Endothelial cell of umbilical vein (primary cell): ENCODE measurements at regions not wholly inside any gene's neighbourhood (a gene's known extent, or its start where the extent isn't known, plus 50 kb on each side); places are given as distances from the start of the nearest gene placed in this dataset.

ENCODE experiments used
- GATA2 ChIP-seq: IDR thresholded peaks from 2 replicates; pipeline ENCODE4 v1.7.0; 2011; ENCODE audit warnings: low read depth, mild to moderate bottlenecking, moderate library complexity, mixed read lengths, low read length; ENCODE audit not compliant: insufficient read length, insufficient read depth
- POLR2A ChIP-seq: IDR thresholded peaks from 2 replicates; pipeline ENCODE4 v1.6.1; 2012; ENCODE audit warnings: low read depth, mild to moderate bottlenecking, control low read depth, low read length
- POLR2AphosphoS5 ChIP-seq: IDR thresholded peaks from 2 replicates; pipeline ENCODE4 v1.6.1; 2012; ENCODE audit warnings: low read depth, mild to moderate bottlenecking, control low read depth, low read length, moderate library complexity; ENCODE audit not compliant: insufficient read depth
- TF ChIP-seq, protein P1 (sequence below), 2 donors: IDR thresholded peaks; 1 replicate in 1 of 2; 2 replicates in 1 of 2; pipeline ENCODE4 v1.5.1; 2011; ENCODE audit warnings: low read length in 2 of 2, mild to moderate bottlenecking in 2 of 2, moderate library complexity in 2 of 2, control low read depth in 1 of 2, inconsistent platforms in 1 of 2, low read depth in 1 of 2; ENCODE audit not compliant: insufficient read depth in 1 of 2; ENCODE audit errors: extremely low read depth in 1 of 2

GRCh38 chr4:160809576-160809975, 1354.2 kb downstream of the FSTL5 start:
- TF ChIP-seq, protein P1, sequence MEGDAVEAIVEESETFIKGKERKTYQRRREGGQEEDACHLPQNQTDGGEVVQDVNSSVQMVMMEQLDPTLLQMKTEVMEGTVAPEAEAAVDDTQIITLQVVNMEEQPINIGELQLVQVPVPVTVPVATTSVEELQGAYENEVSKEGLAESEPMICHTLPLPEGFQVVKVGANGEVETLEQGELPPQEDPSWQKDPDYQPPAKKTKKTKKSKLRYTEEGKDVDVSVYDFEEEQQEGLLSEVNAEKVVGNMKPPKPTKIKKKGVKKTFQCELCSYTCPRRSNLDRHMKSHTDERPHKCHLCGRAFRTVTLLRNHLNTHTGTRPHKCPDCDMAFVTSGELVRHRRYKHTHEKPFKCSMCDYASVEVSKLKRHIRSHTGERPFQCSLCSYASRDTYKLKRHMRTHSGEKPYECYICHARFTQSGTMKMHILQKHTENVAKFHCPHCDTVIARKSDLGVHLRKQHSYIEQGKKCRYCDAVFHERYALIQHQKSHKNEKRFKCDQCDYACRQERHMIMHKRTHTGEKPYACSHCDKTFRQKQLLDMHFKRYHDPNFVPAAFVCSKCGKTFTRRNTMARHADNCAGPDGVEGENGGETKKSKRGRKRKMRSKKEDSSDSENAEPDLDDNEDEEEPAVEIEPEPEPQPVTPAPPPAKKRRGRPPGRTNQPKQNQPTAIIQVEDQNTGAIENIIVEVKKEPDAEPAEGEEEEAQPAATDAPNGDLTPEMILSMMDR (IDR thresholded peaks at IDR 0.05; ENCODE audit: extremely low read depth in 1 of 2, insufficient read depth in 1 of 2, low read depth in 1 of 2, low read length in 2 of 2), result no peak
- TF ChIP-seq GATA2, result no peak
- no peak for TF ChIP-seq POLR2A
- no peak for TF ChIP-seq POLR2AphosphoS5
